ENCODE measurements at regions not wholly inside any gene's neighbourhood (a gene's known extent, or its start where the extent isn't known, plus 50 kb on each side); places are given as distances from the start of the nearest gene placed in this dataset.

- Histone ChIP-seq H3K36me3 (no peaks in the 10 kb centered on the region), H3K4me1 (no peaks in the 10 kb centered on the region), H3K27me3 (no peaks in the 10 kb centered on the region), H3K9me3 (no peaks in the 10 kb centered on the region), H3K27ac (no peak overlapping the region), H3K4me3 (no peak overlapping the region)
- TF ChIP-seq CTCF (IDR thresholded peaks at IDR 0.05) (no peak), POLR2A (IDR thresholded peaks at IDR 0.05) (no peak), POLR2AphosphoS5 (IDR thresholded peaks at IDR 0.05; ENCODE audit: insufficient read depth in 1 of 2, low read depth in 1 of 2) (no peak)
- intact Hi-C loops (cut with DNase I) = no loop called here
- no peak for DNase-seq (ENCODE audit: extremely low spot score in 2 of 2)
Observed at GRCh38 chr21:23384679-23385078, 2222.6 kb downstream of the MRPL39 start.

GRCh38 chr21:23374155-23374554 is 2233.1 kb downstream of the MRPL39 start:
- H3K4me1 ChIP-seq = no peaks in the 10 kb centered on the region
- H3K4me3 ChIP-seq = no peak overlapping the region
- H3K36me3 ChIP-seq = no peaks in the 10 kb centered on the region
- no peaks in the 10 kb centered on the region for H3K9me3 ChIP-seq
- H3K27ac ChIP-seq = no peak overlapping the region
- no peaks in the 10 kb centered on the region for H3K27me3 ChIP-seq
- intact Hi-C loops (cut with DNase I) = no loop called here
- no peak for TF ChIP-seq CTCF (IDR thresholded peaks at IDR 0.05)
- no peak for TF ChIP-seq POLR2AphosphoS5 (IDR thresholded peaks at IDR 0.05; ENCODE audit: insufficient read depth in 1 of 2, low read depth in 1 of 2)
- no peak for TF ChIP-seq POLR2A (IDR thresholded peaks at IDR 0.05)
- no peak for DNase-seq (ENCODE audit: extremely low spot score in 2 of 2)

- TF ChIP-seq POLR2AphosphoS5 (IDR thresholded peaks at IDR 0.05; ENCODE audit: insufficient read depth in 1 of 2, low read depth in 1 of 2) = no peak
- no peak for TF ChIP-seq CTCF (IDR thresholded peaks at IDR 0.05)
- no peak for TF ChIP-seq POLR2A (IDR thresholded peaks at IDR 0.05)
- Histone ChIP-seq H3K27me3 (no peaks in the 10 kb centered on the region), H3K9me3 (no peaks in the 10 kb centered on the region), H3K4me1 (no peaks in the 10 kb centered on the region), H3K27ac (no peak overlapping the region), H3K36me3 (no peaks in the 10 kb centered on the region), H3K4me3 (no peak overlapping the region)
- intact Hi-C loops (cut with DNase I) = no loop called here
- DNase-seq (ENCODE audit: extremely low spot score in 2 of 2) = no peak
Observed at GRCh38 chr21:23356905-23357304, 2250.4 kb downstream of the MRPL39 start.

- TF ChIP-seq POLR2AphosphoS5 (IDR thresholded peaks at IDR 0.05; ENCODE audit: insufficient read depth in 1 of 2, low read depth in 1 of 2) = no peak
- no peak for TF ChIP-seq POLR2A (IDR thresholded peaks at IDR 0.05)
- no peak for TF ChIP-seq CTCF (IDR thresholded peaks at IDR 0.05)
- no peak for DNase-seq (ENCODE audit: extremely low spot score in 2 of 2)
- intact Hi-C loops (cut with DNase I) = no loop called here
Observed at GRCh38 chr21:23316190-23316589, 2291.1 kb downstream of the MRPL39 start.

GRCh38 chr21:23308741-23309140 is 2298.5 kb downstream of the MRPL39 start:
- no peaks in the 10 kb centered on the region for H3K27me3 ChIP-seq
- no peaks in the 10 kb centered on the region for H3K4me1 ChIP-seq
- no peak overlapping the region for H3K4me3 ChIP-seq
- no peaks in the 10 kb centered on the region for H3K9me3 ChIP-seq
- intact Hi-C loops (cut with DNase I) = no loop called here
- TF ChIP-seq POLR2AphosphoS5 (IDR thresholded peaks at IDR 0.05; ENCODE audit: insufficient read depth in 1 of 2, low read depth in 1 of 2) = no peak
- TF ChIP-seq CTCF (IDR thresholded peaks at IDR 0.05) = no peak
- TF ChIP-seq POLR2A (IDR thresholded peaks at IDR 0.05) = no peak
- DNase-seq (ENCODE audit: extremely low spot score in 2 of 2) = no peak
- H3K36me3 ChIP-seq = no peaks in the 10 kb centered on the region
- no peak overlapping the region for H3K27ac ChIP-seq

More at GRCh38 chr21:23316190-23316589, 2291.1 kb downstream of the MRPL39 start:
- Histone ChIP-seq H3K27ac (no peak overlapping the region), H3K9me3 (no peaks in the 10 kb centered on the region), H3K4me3 (no peak overlapping the region), H3K36me3 (no peaks in the 10 kb centered on the region), H3K4me1 (no peaks in the 10 kb centered on the region), H3K27me3 (no peaks in the 10 kb centered on the region)

Measured in vagina (tissue), 2 donors.